Stimulated activated CD8-positive, alpha-beta memory T cell treated with anti-CD3 and anti-CD28 coated beads, Interleukin-15, amount 100 ng/mL, for 24 hours (primary cell): ENCODE measurements at regions not wholly inside any gene's neighbourhood (a gene's known extent, or its start where the extent isn't known, plus 50 kb on each side); places are given as distances from the start of the nearest gene placed in this dataset.

Experiments used
- DNase-seq: peaks from one replicate; pipeline ENCODE4 v3.0.0-alpha.2; 2020; ENCODE audit warnings: low read depth

DNA sequence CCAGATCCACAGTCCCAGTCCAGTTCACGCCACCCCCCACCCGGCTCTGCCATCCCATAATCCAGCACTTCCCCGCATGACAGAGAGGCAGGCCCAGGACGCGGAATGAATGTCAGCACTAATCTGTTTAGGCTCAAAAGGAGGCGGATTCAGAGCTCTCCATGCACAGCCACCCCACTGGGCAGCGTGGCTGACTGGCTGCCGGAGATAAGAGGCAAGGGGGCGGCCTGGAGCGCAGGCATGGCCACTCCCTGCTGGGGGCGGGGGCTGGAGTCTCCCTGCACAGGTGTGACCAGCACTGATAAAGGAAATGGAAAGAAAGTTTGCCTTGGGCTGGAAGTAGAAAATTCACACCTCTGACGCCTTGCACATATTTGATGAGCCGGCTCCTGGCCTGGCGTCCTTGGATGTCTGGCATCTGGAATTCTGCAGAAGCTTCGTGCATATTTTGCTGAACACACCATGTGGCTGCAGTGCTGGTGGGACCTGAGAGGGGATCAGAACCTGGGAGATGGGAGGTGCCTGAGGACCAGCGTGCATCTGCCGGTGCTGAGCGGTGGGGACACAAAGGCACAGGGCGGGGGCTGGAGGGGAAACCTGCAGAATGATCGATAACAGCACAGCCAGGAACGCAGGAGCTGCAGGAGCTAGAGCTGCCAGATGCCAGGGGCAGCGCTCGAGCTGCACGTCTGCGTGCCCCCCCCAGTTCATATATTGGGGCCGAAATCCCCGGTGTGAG, 344.4 kb downstream of the CTTN start:
- no peak for DNase-seq

DNA sequence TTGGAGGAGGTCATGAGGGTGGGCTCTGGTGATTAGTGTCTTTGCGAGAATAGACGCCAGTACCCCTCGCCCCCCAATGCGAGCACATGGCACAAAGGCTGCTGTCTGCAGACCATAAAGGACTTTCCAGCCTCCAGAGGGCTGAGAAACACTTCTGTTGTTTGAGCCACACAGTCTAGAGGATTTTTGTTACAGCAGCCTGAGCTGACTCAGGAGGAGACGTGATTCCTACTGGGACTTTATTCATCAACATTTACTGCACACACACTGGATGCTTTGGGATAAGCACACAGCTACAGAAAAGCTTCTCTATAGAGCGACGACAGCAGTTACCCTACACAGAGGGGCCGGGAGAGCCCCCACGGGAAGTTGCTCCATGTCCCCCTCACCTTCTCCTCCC, 345.0 kb downstream of the CTTN start:
- no peak for DNase-seq

DNA sequence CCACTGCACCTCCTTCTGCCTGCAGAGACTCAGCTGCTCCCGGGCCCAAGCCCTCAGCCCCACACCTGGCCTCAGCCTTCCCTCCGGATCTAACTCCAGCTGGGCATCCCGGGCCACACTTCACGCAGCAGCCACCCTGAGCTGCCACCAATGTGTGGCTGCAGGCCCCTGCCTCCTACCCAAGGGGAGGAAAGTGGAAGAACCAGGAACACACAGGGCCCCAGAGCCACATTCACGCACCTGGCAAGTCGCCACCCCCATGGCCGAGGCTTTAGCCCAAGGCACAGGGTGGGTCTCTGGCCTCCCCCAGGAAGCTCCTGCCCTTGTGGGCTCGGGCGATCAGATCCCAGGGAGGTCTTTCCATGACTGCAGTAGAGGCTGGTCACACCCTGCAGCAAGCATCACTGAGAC, 345.6 kb downstream of the CTTN start:
- DNase-seq = no peak

DNA sequence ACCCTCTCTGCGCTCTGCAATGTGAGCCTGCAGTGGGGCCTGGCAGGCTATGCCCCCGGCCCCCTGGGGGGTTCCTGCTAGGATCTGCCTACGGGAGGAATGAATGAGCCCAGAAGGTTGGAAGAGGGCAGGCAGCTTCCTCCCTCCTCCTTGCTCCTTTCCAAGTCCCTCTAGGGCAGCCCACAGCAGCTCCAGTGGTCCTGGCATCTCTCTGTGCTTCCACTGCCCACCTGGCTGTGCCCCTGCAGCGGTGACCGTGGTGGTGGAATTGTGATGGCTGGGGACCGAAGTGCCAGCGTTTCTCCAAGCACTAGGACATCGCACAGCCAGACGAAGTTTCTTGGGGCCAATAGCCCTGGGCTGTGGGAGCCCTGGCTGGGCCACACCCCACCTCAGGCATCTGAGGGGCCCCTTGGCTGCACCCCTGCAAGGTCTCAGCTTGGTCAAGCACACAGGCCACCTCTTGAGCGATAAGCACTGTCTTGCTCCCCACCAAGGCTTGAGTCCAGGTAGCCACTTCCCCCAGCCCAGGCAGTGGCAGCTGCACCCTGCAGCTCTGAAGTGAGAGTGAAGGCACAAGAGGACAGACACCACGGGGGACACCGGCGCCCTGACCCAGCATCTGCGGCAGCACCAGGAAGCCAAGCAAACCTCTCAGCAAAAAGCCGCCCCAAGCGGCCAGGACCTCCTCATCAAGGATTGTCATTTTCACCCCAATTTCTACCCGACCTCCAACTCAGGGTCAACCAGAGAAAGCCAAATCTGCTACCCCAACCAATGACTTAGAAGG, 346.3 kb downstream of the CTTN start:
- DNase-seq = no peak

DNA sequence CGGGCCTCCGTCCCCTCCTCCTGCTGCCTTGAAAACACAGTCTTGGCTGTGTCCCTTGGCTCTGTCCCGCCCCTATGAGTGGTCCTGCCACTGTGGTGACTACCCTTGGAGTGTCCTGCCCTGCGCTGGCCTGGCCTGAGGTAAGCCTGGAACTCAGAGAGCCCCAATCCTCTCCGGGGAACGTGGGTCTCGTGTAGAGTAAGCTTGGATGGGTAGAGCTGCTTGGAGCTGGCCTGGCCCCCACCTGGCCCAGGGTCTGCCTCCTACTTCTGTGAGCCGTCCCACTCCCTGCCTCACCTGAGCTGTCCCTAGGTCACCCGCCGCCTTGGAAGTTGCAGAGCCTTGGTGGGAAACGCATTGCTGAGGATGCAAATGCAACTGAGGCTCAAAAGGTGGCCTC, 347.1 kb downstream of the CTTN start:
- DNase-seq = no peak

DNA sequence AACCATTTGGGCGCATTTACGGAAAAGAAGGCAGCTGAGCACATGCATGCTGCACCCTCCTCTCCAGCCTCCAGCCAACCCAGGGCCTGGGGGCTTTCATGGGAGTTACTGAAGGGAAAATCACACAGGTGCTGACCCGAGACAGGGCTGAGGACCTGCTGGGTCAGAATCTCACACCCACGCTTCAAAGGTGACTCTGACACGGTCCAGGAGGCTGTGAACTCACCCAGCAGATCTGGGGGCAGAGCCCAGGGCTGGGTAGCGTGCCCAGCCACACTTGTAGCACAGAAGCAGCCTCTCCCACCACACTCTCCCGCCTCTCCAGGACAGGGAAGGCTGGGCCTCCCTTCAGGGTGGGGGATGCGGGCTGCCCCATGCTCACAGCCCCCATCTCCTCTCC, 347.6 kb downstream of the CTTN start:
- DNase-seq = no peak

DNA sequence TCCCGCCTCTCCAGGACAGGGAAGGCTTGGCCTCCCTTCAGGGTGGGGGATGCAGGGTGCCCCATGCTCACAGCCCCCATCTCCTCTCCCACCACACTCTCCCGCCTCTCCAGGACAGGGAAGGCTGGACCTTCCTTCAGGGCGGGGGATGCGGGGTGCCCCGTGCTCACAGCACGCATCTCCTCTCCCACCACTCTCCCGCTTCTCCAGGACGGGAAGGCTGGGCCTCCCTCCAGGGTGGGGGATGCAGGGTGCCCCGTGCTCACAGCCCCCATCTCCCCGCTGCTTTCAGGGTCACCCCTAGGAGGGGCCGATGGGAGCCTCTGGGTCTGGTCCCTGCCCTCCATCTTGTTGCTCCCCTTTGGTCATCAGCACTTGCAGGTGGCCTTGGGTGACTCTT, 348.0 kb downstream of the CTTN start:
- DNase-seq = no peak

DNA sequence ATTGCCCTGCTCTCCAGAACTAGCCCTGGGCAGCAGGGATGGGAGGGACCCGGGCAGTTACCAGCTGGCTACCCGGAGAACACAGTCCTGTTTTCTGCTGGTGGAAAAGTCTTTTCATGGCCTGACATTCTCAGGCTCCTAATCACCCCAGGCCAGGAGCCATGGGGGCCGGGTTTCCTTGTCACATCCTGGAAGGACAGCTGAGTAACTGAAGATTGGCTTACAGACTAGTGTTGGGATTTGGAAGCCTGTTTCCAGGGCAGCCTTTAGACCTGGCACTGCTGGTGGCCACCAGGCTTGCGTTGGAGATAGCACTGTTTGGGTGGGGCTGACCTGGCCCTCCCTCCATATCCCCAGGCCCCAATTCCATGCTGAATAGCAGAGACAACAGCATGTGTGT, 349.0 kb downstream of the CTTN start:
- DNase-seq = no peak

DNA sequence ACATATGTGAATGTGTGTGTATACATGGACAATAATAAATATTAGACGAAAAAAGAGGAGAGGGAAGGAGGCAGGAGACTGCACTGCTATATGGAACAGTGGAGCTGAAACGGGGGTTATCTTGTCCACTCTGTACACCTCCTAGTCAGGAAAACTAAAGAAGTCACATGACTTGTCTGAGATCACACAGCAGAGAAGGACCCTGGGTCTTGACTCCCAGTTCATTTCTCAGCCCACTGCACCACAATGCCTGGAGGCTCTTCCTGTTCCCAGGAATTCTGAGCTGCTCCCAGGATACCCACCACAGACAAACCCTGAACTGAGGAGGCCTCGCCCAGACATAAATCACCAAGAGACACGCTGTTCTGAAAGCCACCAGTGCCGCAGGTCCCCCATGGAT, 349.6 kb downstream of the CTTN start:
- DNase-seq = no peak

DNA sequence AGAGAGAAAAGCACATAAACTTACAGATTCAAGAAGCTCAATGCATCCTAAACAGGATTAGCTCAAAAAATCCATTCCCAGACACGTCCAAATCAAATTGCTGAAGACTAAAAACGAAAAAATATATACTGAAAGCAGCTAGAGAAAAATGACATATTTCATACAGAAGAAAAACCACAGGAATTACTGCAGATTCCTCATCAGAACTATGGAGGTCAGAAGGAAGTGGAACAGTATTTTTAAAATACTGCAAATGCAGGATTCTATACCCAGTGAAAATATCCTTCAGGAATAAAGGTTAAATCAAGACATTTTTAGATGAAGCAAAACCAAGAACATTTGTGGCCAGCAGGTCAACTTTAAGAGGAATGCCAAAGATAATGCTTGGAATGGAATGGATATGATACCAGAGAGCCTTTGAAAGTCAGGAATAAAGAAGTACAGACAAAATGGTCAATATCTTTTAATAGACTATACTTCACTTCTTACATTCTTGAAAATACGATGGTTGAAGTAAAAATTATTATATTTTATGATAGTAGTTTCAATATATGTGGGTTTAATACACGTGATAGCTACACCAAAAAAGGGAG, 352.9 kb downstream of the CTTN start:
- DNase-seq = no peak

DNA sequence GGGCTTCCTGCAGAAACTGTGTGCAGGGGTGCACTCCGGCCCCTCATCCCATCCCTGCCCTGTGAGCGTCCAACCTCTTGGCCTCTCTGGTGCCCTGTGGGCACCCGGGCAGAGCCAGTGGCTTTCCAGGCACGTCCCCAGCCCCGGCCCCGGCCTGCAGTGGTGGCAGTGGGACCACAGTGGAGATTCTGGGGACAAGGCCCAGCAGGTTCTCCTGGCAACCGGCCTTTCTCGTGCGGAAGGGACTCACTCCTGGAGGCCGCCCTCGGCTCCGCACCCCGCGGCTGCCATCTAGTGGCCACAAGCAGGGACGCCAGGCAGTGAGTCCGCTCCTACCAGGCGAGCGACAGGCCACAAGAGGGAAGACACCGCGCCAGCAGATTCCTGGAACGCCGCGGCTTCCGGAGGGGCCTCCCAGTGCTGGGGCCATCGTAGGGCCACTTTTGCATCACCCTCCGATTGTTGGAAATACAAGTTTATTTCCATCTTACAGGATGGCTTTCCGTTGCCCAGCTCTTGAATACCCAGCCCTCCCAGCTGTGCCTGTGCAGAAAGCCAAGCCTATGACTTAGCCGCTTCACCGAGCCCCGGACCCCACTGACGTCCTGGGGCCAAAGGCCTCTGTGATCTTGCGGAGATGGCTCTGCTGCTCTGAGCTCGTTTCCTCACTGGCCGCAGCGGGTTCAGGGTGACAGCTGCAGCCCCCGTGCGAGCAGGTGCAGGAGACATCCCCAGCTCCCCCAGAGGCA, 357.3 kb downstream of the CTTN start:
- peak; percentile 44 for DNase-seq

DNA sequence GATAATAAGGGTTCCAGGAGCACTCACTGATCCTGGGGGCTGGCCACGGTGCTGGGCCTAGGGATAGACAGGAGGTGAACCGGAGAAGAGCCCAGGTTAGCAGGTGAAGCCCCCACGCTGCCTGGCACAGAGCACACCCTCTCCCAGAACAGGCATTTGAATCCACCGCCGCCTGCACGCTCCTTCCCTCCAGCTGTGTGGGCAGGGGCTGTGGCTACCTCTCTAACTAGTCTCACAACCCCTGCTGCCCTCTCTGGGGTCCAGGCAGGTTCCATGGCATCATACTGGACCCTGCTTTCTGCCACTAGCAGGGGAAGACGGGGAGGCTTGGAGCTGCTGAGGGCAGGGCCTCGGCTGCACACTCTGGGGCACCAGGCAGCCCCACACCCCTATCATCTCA, 358.0 kb downstream of the CTTN start:
- DNase-seq = no peak

DNA sequence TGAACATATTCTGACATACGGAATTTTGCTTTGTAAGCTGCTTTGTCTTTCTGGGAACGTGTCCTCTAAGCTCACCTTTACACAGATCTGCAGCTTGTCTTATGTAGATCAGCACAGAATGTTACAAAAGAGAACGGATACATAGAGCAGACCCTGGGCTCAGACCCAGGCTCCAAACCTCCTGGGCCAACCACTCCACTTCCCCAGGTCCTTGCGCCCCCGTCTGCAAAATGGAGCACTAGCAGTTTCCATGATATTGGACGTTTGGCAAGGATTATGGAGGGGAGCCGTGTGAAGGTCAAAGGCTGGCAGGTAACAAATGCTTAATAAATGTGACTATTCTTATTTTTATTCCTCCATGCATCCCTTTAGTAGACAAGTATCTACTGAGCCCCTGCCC, 358.4 kb downstream of the CTTN start:
- DNase-seq = no peak

DNA sequence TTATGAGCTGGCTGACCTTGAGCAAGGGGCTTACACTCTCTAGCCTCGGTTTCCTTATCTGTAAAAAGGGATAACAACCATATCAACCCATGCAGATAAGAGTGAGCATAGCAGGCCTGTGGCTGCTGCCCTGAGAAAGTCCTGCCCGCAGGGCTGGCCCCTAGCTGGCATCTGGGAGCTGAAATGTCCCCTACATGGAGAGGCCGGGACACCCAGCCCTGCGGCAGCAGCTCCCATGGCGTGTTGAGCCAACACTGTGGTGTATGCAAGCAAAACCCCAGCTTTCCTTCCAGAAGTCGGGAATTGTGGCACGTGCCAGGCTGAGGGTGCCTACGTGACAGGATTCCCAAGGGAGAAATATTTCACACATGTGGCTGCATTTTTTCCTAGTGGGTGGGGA, 358.9 kb downstream of the CTTN start:
- DNase-seq = no peak

DNA sequence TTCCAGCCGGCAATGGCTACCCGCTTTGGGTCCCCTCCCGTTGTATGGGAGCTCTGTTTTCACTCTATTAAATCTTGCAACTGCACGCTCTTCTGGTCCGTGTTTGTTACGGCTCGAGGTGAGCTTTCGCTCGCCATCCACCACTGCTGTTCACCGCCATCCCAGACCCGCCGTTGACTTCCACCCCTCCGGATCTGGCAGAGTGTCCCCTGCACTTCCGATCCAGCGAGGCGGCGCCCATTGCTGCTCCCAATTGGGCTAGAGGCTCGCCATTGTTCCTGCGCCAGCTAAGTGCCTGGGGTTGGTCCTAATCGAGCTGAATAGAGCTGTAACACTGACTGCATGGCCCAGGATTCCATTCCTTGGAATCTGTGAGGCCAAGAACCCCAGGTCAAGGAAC, 359.9 kb downstream of the CTTN start:
- DNase-seq = no peak

DNA sequence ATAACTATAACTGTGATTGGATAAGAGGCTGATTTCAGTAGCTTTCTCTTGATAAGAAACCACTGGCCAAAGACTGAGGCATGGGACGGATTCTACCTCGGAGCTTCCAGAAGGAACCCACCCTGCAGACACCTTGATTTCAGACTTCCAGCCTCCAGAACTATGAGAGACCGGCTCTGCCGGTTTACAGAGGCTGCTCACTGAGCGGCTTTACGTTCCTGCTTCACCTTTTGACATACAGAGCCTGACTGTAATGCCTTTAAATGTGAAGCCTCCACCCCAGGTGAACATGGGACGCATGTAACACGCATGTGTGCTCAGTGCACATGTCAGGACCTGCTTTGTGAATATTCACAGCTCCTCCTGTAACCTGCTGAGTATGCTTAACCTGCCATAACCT, 361.5 kb downstream of the CTTN start:
- no peak for DNase-seq

DNA sequence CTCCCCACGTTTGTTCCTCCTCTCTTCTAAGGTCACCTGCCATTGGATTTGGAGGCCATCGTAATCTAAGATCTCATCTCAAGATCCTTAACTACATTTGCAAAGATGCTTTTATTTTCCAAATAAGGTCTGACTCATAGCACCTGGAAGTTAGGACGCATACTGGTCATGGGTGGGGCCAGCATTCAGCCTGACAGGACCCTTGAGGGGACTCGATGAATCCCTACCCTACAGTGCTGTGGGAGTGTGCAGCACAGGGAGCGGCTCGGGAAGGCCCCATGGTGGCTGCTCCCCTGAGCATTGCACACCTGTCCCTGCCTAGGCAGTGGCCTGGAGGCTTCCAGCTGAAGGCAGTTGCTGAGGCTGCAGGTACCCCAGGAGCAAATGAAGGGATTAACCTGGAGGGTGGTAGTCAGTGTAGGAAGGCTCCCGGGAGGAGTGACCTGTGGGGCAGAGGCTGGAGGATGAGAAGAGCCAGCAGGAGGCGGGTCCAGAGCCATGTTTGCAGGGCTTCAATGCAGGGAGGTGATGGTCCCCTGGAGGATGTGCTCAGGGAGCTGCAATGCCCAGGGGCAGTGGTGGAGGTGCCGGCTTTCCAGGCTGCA, 362.2 kb downstream of the CTTN start:
- no peak for DNase-seq

DNA sequence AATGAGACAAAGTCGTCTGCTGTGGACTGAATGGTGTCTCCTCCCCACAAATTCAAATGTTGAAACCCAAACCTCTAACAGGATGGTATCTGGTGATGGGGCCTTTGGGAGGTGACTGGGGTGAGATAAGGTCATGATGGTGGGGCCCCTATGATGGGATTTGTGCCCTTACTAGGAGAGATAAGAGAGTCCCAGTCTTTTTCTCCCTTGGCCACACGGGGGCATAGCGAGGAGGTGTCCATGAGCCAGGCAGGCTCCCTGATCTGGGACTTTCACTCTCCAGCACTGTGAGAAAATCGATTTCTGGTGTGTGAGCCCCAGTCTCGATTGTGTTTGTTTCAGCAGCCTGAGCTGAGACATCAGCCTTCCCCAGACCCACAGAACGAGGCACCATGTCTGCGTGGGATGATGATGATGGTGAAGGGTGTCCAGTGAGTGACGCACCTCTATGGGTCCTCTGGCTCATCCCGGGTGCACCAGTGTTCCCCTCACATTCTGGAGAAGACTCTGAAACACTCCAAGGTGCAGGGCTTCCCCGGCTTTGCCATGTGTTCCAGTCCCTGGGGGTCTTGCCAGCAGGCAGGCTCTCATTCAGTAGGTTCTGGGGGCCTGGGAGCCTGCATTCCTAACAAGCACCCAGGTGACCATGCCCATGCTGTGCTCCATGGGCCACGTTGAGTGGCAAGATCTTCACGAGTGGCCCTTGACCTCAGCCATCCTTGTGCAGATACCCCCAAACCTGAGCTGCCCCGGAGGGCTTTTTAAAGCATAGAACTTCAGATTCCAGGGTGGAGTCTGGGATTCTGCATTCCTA, 363.0 kb downstream of the CTTN start:
- no peak for DNase-seq

DNA sequence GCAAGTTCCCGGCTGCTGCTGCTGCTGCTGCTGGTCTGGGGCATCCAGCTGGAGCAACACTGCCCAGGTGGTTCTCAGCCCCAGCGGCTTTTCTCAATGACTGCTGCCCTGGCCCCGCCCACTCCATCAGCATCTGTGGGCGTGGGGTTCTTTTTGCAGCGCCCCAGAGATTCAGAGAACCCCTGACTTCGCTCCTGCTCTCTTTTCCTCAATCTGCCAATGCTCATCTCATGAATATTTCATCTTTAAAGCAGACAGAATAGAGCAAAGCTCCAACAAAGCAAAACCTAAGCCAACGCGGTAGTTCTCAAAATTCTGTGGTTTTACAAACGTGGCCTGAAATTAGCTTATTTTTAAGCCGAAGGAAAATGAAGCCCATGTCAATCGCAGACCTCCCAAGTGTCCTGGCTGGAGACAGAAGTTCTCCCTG, 363.6 kb downstream of the CTTN start:
- no peak for DNase-seq

DNA sequence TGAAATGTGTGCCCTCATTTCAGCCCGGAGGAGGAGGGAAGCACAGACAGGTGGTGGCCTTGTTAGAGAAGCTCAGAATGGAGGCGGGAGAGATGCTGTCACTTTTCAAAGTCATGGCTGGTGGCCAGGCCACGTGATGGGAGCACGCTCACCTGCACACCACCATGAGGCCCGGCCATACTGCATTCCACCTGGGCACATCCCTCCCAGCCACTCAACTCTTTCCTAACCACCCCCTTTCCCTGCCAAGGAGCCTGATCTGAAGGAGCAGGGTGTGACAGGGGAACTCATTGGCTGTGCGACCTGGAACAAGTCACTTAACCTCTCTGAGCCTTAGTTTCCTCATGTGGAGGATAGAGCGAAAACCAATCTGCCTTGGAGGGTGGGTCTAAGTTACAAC, 364.5 kb downstream of the CTTN start:
- DNase-seq = no peak

DNA sequence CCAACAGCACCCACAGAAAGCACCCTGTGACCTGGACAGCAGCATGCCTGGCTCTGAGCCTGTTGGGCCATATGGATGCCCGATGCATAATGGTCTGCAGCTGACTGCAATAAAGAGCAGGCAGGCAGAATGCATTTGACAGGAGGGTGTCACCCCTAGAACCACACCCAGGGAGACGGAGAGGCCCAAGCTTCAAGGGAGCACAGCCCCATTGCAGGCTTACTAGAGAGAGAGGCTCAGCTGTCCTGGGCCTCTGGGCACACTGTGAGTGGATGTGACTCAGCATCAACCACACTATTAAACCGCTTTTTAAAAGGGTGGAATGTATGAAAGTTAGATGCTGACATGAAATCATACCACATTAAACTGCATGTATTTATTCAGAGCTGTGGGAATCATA, 365.3 kb downstream of the CTTN start:
- DNase-seq = no peak
